ENCODE measurements at regions not wholly inside any gene's neighbourhood (a gene's known extent, or its start where the extent isn't known, plus 50 kb on each side); places are given as distances from the start of the nearest gene placed in this dataset.
A peak's percentile ranks its signal among the peaks of the same experiment; 100 is the strongest.

DNA sequence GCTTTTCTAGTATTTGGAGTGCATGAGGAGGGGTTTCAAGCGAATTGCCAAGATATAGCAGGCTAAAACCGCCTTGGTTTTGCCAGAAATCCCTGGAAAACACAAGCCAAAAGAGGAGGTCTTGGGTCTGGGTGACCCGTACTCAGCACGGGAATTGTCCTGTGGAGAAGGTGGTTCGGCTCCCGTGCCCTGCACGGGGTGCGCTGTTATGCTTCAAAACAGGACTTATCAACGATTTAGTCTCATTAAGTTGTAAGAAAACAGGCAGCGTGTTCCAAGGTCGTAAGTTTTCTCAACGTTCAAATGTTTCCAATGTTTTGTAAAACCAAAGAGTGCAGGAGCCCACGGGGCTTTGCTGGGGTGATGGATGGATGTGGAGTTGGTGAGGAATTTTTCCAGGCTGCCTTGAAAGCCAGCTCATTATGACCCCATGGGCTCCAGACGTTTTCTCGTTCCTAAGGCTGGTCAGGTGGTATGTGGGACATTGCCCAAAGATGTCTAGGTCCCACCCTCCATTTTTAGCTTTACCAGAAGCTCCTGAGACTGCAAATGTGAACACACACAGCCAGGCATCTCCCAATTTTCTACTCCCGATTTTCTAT, 75.4 kb upstream of the CLDN14 start:
- no peak for DNase-seq (ENCODE audit: low spot score)

DNA sequence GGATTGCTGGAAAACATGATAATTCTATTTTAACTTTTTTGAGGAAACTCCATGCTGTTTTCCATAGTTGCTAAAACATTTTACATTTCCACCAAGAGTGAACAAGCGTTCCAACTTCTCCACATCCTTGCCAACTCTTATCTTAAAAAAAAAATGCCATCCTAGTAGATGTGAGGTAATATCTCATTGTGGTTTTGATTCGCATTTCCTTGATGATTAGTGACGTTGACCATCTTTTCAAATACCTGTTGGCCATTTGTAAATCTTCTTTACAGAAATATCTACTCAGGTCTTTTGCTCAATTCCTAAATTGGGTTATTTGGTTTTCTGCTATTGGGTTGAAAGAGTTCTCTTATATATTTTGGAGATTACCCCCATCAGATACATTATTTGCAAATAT, 77.4 kb upstream of the CLDN14 start:
- DNase-seq (ENCODE audit: low spot score): no peak

DNA sequence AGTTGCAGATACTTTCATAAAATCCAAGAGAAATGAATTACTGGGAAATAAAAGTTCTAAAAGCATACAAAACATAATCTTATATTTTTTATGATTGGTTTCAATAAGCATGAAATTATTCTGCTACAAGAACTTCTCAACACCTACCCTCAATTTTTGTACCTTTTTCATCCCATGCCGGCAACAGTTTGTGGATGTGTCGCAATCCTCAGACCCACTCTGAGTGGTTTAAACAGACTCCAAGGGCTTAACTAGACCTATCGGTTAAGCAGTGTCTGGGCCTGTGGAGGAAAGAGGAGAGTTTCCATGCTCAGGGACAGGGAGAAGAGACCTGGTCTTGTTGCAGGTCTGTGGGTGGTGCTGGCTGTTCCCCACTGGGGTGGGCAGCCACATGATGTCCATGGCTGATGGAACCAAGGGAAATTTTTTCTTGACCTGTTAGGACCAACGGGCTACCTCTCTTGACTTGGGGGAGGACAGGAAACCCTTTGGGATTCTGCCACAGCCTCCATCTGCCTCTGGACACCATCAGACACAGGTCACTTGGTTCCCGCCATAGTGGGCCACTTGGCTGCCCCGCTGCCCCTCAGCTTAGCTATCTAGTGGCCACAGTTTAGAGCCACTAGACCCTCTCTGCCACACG, 81.1 kb upstream of the CLDN14 start:
- no peak for DNase-seq (ENCODE audit: low spot score)

DNA sequence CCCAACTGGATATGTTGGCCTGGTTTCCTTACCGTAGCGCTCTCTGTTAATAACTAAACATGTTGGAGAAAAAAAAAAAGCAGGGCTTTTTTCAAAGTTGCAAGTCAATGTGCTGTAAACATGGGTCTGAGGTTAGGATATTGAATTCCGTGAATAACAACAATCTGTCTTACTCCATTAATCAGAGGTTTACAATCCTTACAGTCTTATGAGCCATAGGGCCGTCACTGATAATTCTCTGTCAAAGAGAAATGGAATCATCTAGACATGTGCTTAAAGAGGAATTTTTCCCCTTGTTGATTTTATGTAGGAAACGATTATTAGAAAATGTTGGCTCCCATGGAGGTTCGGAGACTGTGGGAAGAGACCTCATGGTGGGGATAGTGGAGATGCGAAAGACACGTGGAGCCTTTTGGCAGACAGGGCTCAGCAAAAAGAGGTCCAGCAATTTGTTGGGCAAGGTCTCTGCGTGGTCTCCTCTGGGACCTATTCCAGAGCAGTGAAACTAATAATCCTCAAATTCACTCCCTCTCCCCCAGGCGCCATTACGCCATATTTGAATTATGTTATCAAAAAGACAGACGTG, 83.5 kb upstream of the CLDN14 start:
- DNase-seq (ENCODE audit: low spot score): no peak

DNA sequence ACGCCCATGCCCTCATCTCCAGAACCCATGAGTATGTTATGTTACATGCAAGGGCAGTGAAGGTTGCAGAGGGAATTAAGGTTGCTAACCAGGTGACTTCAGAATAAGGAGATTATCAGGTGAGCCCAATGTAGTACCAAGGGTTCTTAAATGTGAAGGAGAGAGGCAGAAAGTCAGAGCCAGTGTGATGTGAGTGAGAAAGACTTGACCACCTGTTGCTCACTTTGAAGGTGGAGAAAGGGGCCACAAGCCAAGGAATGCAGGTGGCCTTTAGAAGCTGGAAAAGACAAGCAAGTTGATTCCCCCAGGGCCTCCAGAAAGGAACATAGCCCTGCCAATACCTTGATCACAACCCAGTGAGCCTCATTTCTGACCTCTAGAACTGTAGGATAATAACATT, 84.7 kb upstream of the CLDN14 start:
- no peak for DNase-seq (ENCODE audit: low spot score)

DNA sequence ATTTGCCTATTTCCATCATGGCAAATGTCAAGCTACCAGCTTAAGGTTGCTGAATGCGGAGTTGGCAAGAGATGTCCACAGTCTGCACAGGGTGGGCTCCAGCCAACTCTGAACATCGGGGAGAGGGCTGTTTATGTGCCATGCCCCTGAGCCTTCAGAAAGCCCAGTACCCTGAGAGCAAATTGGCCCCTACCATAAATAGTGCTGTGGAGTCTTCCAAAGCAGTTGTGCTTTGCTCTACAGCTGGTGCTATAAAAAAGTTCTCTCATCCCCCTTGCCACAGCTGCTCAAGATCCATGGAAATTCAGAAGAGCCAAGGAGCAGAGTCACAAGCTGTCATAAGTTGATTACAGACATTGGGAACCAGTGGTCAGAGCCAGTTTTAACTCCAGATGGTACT, 85.6 kb upstream of the CLDN14 start:
- no peak for DNase-seq (ENCODE audit: low spot score)

DNA sequence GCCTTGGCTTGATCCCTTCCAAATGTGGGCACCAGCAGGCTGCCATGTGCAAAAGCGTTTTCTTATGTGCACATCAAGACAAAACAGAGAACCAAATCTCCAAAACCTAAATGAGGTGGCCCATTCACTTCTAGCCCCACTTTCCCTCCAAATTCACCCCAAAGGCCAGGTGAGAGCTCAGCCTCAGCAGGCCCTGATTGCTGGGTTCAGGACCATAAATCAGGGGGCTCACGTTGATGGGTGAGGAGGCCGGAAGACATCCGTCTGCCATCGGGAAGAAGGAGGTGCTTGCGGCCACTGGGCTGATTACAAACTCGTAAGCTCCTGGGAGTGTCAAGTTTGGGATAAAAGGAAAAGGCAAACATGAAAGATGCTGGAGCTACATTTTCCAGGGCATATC, 86.7 kb upstream of the CLDN14 start:
- no peak for DNase-seq (ENCODE audit: low spot score)

DNA sequence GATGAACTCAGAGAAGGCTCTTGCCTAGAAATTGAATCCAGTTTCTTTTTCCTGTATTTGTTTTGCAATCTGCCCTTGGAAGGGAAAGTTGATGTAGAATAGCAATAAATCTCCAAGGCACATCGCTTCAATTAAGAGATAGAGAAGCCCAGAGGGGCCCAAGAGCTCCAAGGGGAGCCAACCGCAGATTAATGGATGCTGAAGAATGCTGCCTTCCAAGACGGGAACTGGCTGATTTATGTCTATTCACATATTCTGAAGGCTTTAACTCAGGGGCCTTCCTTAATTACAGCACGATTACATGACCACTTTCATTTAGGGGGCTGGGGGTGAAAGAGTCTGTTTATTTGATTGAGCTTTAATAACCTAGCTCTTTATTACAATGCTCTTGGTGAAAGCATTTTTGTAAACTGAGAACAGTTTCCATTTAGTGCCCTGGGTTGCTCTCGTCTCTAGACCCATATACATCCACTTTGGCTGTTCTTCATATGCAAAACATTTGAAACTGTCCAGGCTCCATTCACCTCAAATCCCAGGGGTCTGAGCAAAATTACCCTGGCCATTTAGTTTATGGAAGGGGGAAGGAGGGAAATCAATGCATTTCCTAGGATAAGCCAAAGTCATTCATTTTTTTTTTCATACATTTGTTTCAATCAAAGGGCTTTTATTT, 87.4 kb upstream of the CLDN14 start:
- DNase-seq (ENCODE audit: low spot score): no peak

DNA sequence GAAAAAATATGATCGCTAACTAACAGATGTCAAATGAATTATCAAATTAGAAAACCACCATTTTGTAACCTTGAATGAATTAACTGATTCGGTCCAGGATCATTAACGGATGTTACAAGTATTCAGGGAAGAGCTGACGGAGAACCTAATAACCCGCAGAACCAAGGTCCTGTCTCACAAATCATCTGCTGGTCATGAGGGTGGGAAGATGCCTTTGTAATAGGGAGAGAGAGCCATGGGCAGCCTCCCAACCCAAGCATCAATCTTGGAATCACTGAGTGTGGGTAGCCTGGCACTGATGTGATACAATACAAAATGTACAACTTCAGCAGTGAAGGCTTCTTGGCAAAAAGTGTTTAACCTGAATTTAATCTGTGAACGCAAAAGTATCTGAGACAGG, 89.6 kb upstream of the CLDN14 start:
- DNase-seq (ENCODE audit: low spot score): no peak

DNA sequence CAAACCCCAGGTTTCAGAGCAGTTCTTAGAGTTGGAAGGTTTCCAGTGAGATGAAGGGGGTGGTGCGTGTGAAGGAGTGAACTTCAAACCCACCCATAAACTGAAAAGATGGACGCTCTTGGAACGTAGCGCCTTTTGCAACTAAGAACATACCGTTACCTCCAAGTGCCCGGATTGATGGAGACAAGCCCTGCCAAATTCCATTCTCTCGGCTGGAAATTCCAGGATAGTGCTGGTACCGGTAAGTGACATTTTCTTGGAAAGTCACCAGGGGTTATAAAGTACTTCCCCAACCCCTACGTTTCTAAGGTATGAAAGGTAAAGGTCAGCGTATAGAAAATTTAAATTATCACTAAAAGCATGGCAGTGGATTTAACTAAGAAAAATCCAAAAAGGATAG, 91.6 kb upstream of the CLDN14 start:
- DNase-seq (ENCODE audit: low spot score): no peak

DNA sequence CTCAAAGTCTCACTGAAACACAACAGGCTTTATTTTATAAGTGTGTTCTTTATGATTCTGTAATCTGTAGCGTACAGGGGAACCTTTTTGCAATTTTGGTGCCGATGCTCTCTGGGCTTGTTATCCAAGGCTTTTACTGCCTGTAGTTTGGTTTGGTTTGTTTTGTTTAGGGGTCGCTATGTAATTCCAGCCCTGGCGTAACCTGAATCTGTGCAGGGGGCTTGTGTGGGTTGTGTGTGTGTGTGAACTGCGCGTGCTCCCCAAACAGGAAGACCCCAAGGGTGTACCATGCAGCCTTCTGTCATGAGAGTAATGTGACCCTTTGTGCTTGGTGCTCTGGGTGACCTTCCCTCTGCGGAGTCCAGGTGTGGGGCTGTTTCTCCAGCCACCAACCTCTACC, 92.1 kb upstream of the CLDN14 start:
- no peak for DNase-seq (ENCODE audit: low spot score)

DNA sequence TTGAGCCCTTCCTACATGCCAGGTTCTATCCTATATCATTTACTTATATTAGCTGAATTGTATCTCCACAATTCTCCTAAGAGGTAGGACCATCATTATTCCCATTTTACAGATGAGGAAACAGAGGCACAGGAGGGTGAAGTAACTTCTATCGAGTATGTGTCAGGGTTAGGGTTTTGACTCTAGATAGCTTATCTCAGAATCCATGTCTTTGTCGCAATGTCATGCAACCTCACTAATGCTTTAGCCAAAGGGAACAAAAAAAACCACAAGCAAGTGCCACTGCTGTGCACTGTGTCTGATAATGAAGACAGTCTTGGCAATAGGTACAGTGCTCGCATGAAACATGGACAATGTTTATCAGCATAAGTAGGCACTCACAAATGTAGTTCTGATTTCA, 95.4 kb upstream of the CLDN14 start:
- no peak for DNase-seq (ENCODE audit: low spot score)

DNA sequence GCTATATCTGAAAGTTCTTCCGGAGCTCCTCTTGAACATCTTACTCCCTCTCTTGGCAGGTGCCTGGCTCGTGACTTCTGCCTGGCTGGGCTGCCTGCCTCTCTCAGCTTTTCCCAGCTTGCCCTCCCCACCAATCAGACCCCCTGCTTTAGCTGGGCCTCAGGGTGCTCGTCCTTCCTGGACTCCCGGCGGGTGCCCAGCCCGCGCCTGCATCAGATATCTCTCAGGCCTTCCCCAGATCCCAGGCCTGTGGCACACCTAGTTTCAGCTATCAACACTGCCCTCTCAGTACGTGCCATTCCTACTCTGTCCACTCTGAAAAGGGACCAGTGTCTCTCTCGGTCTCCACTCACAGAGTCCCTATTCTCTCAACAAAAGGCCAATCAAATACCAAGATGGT, 96.5 kb upstream of the CLDN14 start:
- DNase-seq (ENCODE audit: low spot score): no peak

DNA sequence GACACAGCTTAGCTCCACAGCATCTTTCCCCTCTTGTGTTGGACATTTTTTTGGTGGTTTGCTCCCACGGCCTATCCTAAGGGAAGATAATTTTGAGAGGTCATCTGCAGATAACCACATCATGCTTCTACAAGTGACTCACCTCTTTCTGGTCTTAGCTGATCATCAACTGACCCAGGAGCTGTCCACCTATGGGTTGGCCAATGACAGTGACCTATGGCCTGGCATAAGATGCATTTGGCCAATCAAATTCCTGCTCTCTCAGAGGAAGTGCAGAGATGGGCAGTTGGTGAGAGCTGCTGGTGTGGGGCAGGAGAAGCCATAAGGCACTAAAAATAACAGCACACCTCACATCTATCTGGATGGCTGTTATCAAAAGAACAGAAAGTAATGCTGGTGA, 100.0 kb upstream of the CLDN14 start:
- DNase-seq (ENCODE audit: low spot score): no peak

DNA sequence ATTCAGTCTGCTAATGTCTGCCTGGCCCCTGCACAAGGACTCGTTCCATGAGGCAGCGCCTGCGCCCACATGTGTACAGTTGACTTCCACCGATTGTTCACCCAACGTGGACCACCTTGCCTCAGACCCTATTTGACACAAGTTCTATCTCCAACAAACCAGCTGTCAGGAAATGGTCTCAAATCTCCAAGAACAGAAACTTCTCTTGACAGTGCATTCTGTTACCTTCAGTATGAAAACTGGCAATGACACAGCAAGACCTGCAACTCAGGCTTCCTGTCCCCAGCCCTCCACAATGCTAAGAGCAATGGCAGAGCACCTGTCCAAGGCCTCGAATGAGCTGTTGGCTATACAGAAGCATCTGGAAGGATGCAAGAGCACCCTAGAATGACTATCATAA, 102.3 kb upstream of the CLDN14 start:
- no peak for DNase-seq (ENCODE audit: low spot score)

DNA sequence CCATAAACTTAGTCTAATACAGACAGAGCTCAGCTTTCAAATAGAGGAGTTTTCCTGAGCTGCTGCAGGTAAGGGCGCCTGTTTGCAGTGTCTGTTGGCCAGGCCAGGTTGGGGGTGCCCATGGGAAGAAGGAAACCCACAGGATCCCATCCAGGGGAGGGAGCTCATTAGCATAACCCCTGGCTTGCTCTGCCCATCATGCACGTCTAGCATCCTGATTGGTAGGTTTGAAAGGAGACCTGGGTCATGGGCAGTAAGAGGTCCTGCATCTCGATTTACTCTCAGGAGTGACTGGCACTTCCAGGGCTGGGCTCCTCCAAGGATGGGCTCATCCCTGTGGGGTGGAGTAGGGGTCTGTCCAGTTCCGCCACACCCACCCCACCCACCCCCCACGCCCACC, 103.7 kb upstream of the CLDN14 start:
- DNase-seq (ENCODE audit: low spot score): no peak

DNA sequence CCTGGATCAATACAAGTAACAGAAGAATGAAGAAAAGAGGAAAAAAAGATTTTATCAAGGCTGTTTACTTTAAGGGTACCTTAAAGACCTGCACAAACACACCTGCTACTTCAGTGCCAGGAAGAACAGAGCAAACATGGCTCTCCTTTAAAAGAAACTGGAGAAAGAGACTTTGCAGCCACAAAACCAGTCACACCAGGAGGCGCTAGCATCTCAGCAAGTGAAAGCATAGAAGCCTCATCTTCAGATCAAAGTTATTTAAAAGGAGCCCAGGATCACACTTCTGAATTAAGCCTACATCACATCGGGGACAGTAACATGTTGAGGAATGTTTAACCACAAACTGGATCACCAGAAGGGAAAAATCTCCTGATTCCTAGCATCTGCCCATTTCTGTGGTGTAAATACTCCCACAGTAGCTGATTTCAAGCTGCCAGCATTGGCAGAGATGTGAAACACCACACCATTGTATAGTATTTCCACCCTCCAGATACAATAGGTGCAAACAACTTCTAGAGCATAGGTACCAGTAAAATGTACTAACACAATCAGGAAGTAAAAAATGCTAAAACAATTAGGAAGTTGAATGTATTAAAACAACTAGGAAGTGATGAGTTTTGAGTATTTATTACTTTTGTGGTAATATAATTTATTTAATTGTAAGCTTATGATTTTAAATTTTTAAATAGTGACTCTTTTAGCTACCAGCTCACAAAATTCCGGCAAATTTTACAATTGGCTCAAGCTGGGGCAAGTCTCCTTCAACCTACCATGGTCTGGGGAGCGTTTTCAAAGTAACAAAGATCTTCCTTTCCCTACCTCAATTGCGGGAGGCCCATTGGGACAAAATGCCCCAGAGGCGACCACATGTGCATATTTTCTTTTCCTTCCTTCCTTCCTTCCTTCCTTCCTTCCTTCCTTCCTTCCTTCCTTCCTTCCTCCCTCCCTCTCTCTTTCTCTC, 105.3 kb upstream of the CLDN14 start:
- no peak for DNase-seq (ENCODE audit: low spot score)

DNA sequence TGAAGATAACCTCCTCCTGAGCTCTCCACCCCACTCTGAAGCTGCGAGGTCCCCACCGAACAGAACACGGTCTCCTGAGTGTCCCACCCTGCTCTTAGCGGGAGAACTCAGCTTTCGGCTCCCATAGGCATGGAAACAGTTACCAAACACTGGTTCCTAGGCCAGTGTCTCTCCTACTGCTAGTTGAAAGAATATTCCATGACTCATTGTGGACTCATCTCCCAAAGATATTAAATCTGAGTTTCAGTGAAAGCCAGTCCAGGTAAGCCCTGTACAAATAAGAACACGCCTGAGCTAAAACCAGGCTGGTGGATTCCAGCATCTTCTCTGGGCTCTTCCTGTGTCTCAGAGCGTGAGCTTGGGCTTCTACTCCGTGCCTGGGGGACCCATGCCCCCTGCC, 107.5 kb upstream of the CLDN14 start:
- DNase-seq (ENCODE audit: low spot score): peak; percentile 18

DNA sequence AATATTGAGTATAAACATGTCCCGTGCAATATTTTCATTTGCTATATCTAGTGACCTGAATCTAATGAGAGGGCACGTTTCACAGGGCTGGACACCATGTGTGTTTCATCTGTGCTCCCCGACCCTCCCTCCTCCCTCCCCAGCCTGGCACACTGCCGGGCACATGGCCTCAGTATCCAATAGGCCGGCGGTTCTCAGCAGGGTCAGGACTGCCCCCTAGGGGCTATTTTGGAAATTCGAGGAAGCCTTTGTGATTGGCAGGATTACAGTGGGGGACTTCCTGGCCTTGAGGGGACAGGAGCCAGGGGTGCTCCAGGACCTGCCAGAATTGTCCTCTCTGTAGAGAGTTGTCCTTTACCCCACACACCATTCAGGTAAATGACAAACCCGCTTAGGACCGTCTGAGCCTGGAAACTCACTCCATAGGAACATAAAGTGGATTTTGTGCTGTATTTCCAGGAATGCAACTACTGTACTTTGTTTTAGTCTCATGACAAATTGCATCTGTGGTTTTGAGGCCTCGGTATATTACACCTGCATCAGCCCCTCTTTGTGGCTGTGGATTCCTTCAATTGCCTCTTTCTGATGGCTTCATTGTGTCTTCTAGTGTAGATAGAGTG, 109.5 kb upstream of the SIM2 start:
- DNase-seq (ENCODE audit: low spot score): no peak

DNA sequence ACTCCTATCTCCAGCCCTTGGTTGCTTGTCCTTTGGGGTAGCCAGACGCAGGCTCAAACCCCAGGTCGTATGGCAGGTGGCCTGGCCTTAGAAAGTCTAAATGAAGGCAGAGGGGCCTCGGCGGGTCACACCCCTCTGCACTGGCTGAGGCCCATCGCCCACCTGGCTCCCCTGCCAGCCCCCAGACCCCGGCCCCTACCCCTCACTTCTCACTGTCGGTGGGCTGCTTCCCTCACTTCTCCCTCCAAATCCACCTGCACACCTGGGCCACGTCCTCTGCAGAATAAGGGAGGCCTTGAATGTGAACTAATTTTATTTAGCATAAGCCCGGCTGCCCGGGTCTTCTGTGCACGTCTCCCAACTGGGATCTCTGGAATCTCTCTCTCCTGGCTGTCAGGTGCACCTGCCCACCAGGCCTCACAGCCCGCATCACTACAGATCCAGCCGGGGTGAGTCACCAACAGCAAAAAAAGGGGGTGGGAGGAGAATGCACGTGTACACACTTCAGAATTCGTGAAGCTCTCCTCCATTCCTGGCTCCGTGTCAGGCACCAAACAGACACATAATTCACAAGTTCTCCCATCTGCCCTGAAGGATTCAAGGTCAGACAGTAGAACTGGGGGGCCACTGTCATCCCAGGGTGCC, 107.5 kb upstream of the SIM2 start:
- no peak for DNase-seq (ENCODE audit: low spot score)

DNA sequence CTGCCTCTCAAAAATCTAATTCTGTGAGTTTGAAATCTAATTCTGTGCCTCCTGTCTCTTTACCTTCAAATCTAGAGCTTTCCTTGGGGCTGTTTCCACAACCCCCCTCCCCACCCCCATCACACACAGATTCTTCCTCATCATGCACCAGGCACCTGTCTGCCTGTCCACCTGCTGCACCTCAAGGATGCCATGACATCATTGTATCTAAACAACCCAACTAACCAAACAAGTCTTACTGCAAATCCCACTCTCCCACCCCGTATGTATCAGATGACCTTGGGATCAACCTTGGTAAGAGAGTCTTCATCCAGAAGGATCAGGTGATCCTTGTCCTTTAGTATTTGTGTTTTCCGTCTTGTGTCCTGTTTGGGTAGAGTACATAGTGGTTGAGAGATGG, 102.7 kb upstream of the SIM2 start:
- no peak for DNase-seq (ENCODE audit: low spot score)

Data from LoVo (cell line).